Inflammatory macrophage treated with lipopolysaccharide for 4 hours (primary cell): ENCODE measurements at regions not wholly inside any gene's neighbourhood (a gene's known extent, or its start where the extent isn't known, plus 50 kb on each side); places are given as distances from the start of the nearest gene placed in this dataset.
"Not testable (repeated sequence)": the region's sequence is repeated elsewhere in the genome, so short reads cannot be mapped to it uniquely, and the experiment has no call there.

Experiments used
- DNase-seq: peaks from one replicate; pipeline ENCODE4 v3.0.0-alpha.2; 2020

- DNase-seq = no peak
Measured at GRCh38 chr5:116980581-116980980, 406.0 kb upstream of the SEMA6A start.

- DNase-seq = no peak
Measured at GRCh38 chr5:116976767-116977166, 402.1 kb upstream of the SEMA6A start.

GRCh38 chr5:116971131-116971530 is 396.5 kb upstream of the SEMA6A start:
- no peak for DNase-seq

- DNase-seq = no peak
Measured at GRCh38 chr5:116970318-116970717, 395.7 kb upstream of the SEMA6A start.

- DNase-seq = no peak
Measured at GRCh38 chr5:116964438-116964837, 389.8 kb upstream of the SEMA6A start.

- DNase-seq = no peak
Measured at GRCh38 chr5:116961021-116961420, 386.4 kb upstream of the SEMA6A start.

- no peak for DNase-seq
Measured at GRCh38 chr5:116959843-116960242, 385.2 kb upstream of the SEMA6A start.

GRCh38 chr5:116953251-116953930 is 378.8 kb upstream of the SEMA6A start:
- DNase-seq = no peak

GRCh38 chr5:116951219-116951618 is 376.6 kb upstream of the SEMA6A start:
- DNase-seq = no peak

GRCh38 chr5:116947691-116948528 is 373.3 kb upstream of the SEMA6A start:
- DNase-seq = peak; percentile 48

- not testable (repeated sequence) for DNase-seq
Measured at GRCh38 chr5:116945613-116946382, 371.2 kb upstream of the SEMA6A start.

- DNase-seq = no peak
Measured at GRCh38 chr5:116944183-116944582, 369.6 kb upstream of the SEMA6A start.

GRCh38 chr5:116942622-116943021 is 368.0 kb upstream of the SEMA6A start:
- no peak for DNase-seq

- DNase-seq = no peak
Measured at GRCh38 chr5:116939641-116940040, 365.0 kb upstream of the SEMA6A start.

GRCh38 chr5:116938488-116938887 is 363.9 kb upstream of the SEMA6A start:
- DNase-seq = no peak

GRCh38 chr5:116935561-116936162 is 361.0 kb upstream of the SEMA6A start:
- DNase-seq = no peak

GRCh38 chr5:116930616-116931015 is 356.0 kb upstream of the SEMA6A start:
- DNase-seq = no peak

GRCh38 chr5:116923344-116923743 is 348.7 kb upstream of the SEMA6A start:
- DNase-seq = no peak

GRCh38 chr5:116922532-116922931 is 347.9 kb upstream of the SEMA6A start:
- DNase-seq = no peak

GRCh38 chr5:116914869-116915504 is 340.4 kb upstream of the SEMA6A start:
- DNase-seq = no peak

GRCh38 chr5:116912221-116912620 is 337.6 kb upstream of the SEMA6A start:
- DNase-seq = no peak

- no peak for DNase-seq
Measured at GRCh38 chr5:116911074-116911473, 336.5 kb upstream of the SEMA6A start.

- no peak for DNase-seq
Measured at GRCh38 chr5:116908537-116908936, 333.9 kb upstream of the SEMA6A start.
